PC-3 (cell line): ENCODE measurements at regions not wholly inside any gene's neighbourhood (a gene's known extent, or its start where the extent isn't known, plus 50 kb on each side); places are given as distances from the start of the nearest gene placed in this dataset.

Source experiments
- EZH2 ChIP-seq: fragments of 300-600 bp; sonication (generic); IDR thresholded peaks from one replicate; pipeline ENCODE4 v1.6.1; 2017; ENCODE audit warnings: antibody characterized with exemption, mild to moderate bottlenecking, low read length; ENCODE audit not compliant: unreplicated experiment
- EZH2phosphoT487 ChIP-seq: fragments of 300-600 bp; sonication (generic); IDR thresholded peaks from 2 replicates; pipeline ENCODE4 v1.6.1; 2018; ENCODE audit warnings: mild to moderate bottlenecking, antibody characterized with exemption, low read length, borderline replicate concordance
- TF ChIP-seq, protein P1 (sequence below): fragments of 300-600 bp; sonication (generic); conservative IDR thresholded peaks from 2 replicates; pipeline ENCODE4 v1.5.1; 2017; ENCODE audit warnings: antibody characterized with exemption, low read depth, mild to moderate bottlenecking, low read length

DNA sequence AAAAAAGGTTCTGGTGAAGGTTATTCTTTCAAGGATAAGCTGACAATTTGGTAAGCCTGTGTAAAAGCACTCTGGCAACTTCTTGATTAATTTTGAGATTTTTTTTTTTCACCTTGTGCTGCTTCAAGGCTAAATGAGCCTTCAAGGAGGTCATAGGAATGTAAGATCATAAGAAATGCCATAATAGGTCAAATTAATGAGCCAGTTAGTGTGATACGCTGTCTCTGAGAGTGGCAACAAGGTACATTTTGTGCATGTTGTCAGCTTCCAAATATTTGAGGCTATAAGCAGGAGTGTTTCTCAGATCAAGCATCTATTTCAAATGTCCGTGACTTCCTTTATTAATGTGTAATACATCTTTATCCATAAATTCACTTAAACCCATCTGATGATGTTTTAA is 72.3 kb upstream of the CDH6 start:
- TF ChIP-seq, protein P1, sequence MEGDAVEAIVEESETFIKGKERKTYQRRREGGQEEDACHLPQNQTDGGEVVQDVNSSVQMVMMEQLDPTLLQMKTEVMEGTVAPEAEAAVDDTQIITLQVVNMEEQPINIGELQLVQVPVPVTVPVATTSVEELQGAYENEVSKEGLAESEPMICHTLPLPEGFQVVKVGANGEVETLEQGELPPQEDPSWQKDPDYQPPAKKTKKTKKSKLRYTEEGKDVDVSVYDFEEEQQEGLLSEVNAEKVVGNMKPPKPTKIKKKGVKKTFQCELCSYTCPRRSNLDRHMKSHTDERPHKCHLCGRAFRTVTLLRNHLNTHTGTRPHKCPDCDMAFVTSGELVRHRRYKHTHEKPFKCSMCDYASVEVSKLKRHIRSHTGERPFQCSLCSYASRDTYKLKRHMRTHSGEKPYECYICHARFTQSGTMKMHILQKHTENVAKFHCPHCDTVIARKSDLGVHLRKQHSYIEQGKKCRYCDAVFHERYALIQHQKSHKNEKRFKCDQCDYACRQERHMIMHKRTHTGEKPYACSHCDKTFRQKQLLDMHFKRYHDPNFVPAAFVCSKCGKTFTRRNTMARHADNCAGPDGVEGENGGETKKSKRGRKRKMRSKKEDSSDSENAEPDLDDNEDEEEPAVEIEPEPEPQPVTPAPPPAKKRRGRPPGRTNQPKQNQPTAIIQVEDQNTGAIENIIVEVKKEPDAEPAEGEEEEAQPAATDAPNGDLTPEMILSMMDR, result no peak
- TF ChIP-seq EZH2 (no peak), EZH2phosphoT487 (no peak)
